A549 (cell line): ENCODE measurements at regions not wholly inside any gene's neighbourhood (a gene's known extent, or its start where the extent isn't known, plus 50 kb on each side); places are given as distances from the start of the nearest gene placed in this dataset.

ENCODE experiments used
- CBX2 ChIP-seq: fragments of 200-600 bp; sonication (generic); IDR thresholded peaks from 2 replicates; pipeline ENCODE4 v1.6.1; 2016; ENCODE audit warnings: low read depth, mild to moderate bottlenecking, borderline replicate concordance
- CTCF ChIP-seq: fragments of >200 bp; sonication (Bioruptor Twin); formaldehyde crosslinking; IDR thresholded peaks from 3 replicates; pipeline ENCODE4 v1.5.1; 2016
- EP300 ChIP-seq, 2 experiments: fragments of >200 bp; sonication (Bioruptor Twin); formaldehyde crosslinking; IDR thresholded peaks; 2 replicates in 1 of 2; 3 replicates in 1 of 2; pipeline ENCODE4 v1.6.1; 2016 to 2017
- FOSL2 ChIP-seq, 2 experiments: fragments of 450-650 bp in 1 of 2; fragments of >200 bp in 1 of 2; sonication (Bioruptor Twin) in 1 of 2; formaldehyde crosslinking; IDR thresholded peaks; 2 replicates each; pipeline versions ENCODE4 v1.5.0 to v1.6.1; 2016 to 2020; ENCODE audit warnings: mild to moderate bottlenecking in 1 of 2, moderate library complexity in 1 of 2
- FOXS1 ChIP-seq: fragments of 250-450 bp; sonication (Bioruptor Pico); IDR thresholded peaks from 2 replicates; pipeline ENCODE4 v1.5.0; 2020; ENCODE audit warnings: mild to moderate bottlenecking, moderate library complexity
- JUN ChIP-seq, 2 experiments: fragments of >200 bp; sonication (Bioruptor Twin); formaldehyde crosslinking; IDR thresholded peaks; 2 replicates in 1 of 2; 3 replicates in 1 of 2; pipeline ENCODE4 v1.6.1; 2016 to 2017
- MAFK ChIP-seq: fragments of 450-650 bp; IDR thresholded peaks from 2 replicates; pipeline ENCODE4 v1.6.1; 2014; ENCODE audit not compliant: partially characterized antibody
- MAX ChIP-seq: IDR thresholded peaks from 2 replicates; pipeline ENCODE4 v1.6.1; 2012
- POLR2A ChIP-seq: IDR thresholded peaks from 2 replicates; pipeline ENCODE4 v1.6.1; 2012; ENCODE audit warnings: mild to moderate bottlenecking, low read length
- POLR2AphosphoS2 ChIP-seq: conservative IDR thresholded peaks from 2 replicates; pipeline ENCODE4 v1.6.1; 2012; ENCODE audit warnings: low read length, improper control_type of control experiment, inconsistent platforms
- RAD21 ChIP-seq, 2 experiments: fragments of >200 bp in 1 of 2; sonication (Bioruptor Twin) in 1 of 2; formaldehyde crosslinking in 1 of 2; IDR thresholded peaks in 1 of 2; conservative IDR thresholded peaks in 1 of 2; 2 replicates in 1 of 2; 3 replicates in 1 of 2; pipeline ENCODE4 v1.6.1; 2012 to 2018; ENCODE audit warnings: inconsistent platforms in 1 of 2
- SMC3 ChIP-seq: fragments of >200 bp; sonication (Bioruptor Twin); formaldehyde crosslinking; IDR thresholded peaks from 3 replicates; pipeline ENCODE4 v1.6.1; 2018; ENCODE audit warnings: inconsistent platforms
- ZSCAN20 ChIP-seq: fragments of 250-450 bp; sonication (Bioruptor Pico); IDR thresholded peaks from 2 replicates; pipeline ENCODE4 v1.8.0; 2022; ENCODE audit warnings: mild to moderate bottlenecking, moderate library complexity

GRCh38 chr2:203808046-203808750, 59.4 kb upstream of the CTLA4 start:
- TF ChIP-seq FOSL2 (IDR thresholded peaks at IDR 0.05) (no peak), FOSL2 (CRISPR knock-in tag; IDR thresholded peaks at IDR 0.05) (no peak), CTCF (no peak), POLR2AphosphoS2 (no peak), FOXS1 (CRISPR knock-in tag) (no peak), CBX2 (no peak), MAX (no peak), SMC3 (no peak), ZSCAN20 (CRISPR knock-in tag) (no peak), POLR2A (no peak), RAD21 (conservative IDR thresholded peaks at IDR 0.05 in 1 of 2, IDR thresholded peaks at IDR 0.05 in 1 of 2) (no peak), EP300 (IDR thresholded peaks at IDR 0.05) (no peak), JUN (IDR thresholded peaks at IDR 0.05) (no peak), MAFK (no peak)
